HEK293 (cell line): ENCODE measurements at regions not wholly inside any gene's neighbourhood (a gene's known extent, or its start where the extent isn't known, plus 50 kb on each side); places are given as distances from the start of the nearest gene placed in this dataset.
"Not testable (repeated sequence)": the region's sequence is repeated elsewhere in the genome, so short reads cannot be mapped to it uniquely, and the experiment has no call there.

ENCODE experiments used
- CTCF ChIA-PET: fragments of 350-600 bp; formaldehyde crosslinking; extraction: SDS; loops from one replicate; lab custom pipeline; 2021; ENCODE audit warnings: antibody characterized with exemption; lab: Yijun Ruan, JAX
- POLR2A ChIA-PET: fragments of 300-600 bp; formaldehyde crosslinking; extraction: SDS; loops from one replicate; lab custom pipeline; 2020; ENCODE audit warnings: antibody characterized with exemption, inconsistent platforms; lab: Yijun Ruan, JAX
- H3K27ac ChIP-seq: fragments of 200-500 bp; sonication (Bioruptor generic); 2 replicates; pipeline ENCODE4 v1.5.1; 2014; ENCODE audit warnings: low read depth, low read length, control low read depth, inconsistent platforms; ENCODE audit errors: extremely low read depth
- H3K36me3 ChIP-seq, 2 experiments: fragments of 200-500 bp in 1 of 2; sonication (Bioruptor generic) in 1 of 2; 1 replicate in 1 of 2; 2 replicates in 1 of 2; pipeline ENCODE4 v1.5.1; 2014 to 2017; ENCODE audit warnings: inconsistent platforms in 2 of 2, low read length in 2 of 2; ENCODE audit not compliant: control insufficient read depth in 2 of 2, insufficient read depth in 1 of 2
- H3K4me1 ChIP-seq: fragments of 200-500 bp; sonication (Bioruptor generic); 2 replicates; pipeline ENCODE4 v1.5.1; 2014; ENCODE audit warnings: mild to moderate bottlenecking, low read length, inconsistent platforms; ENCODE audit not compliant: control insufficient read depth, insufficient read depth
- H3K4me3 ChIP-seq: 2 replicates; pipeline ENCODE4 v1.5.1; 2011; ENCODE audit warnings: low read depth, mild to moderate bottlenecking, control low read depth, low read length, moderate library complexity
- H3K9me3 ChIP-seq: fragments of 200-500 bp; sonication (Bioruptor generic); 2 replicates; pipeline ENCODE4 v1.5.1; 2014; ENCODE audit warnings: low read depth, low read length, inconsistent platforms; ENCODE audit not compliant: control insufficient read depth, insufficient read depth
- GLI2 ChIP-seq: fragments of 450-650 bp; formaldehyde crosslinking; IDR thresholded peaks from 2 replicates; pipeline ENCODE4; 2017; ENCODE audit warnings: missing biosample characterization, missing genetic modification characterization, low read depth, borderline replicate concordance
- KLF8 ChIP-seq: fragments of 450-650 bp; formaldehyde crosslinking; IDR thresholded peaks from 2 replicates; pipeline ENCODE4 v1.5.1; 2016; ENCODE audit warnings: missing biosample characterization, missing genetic modification characterization
- RBAK ChIP-seq: fragments of 450-650 bp; formaldehyde crosslinking; IDR thresholded peaks from 2 replicates; pipeline ENCODE4 v1.5.1; 2016; ENCODE audit warnings: missing biosample characterization, missing genetic modification characterization
- REPIN1 ChIP-seq: fragments of 450-650 bp; formaldehyde crosslinking; IDR thresholded peaks from 2 replicates; pipeline ENCODE4 v1.5.1; 2017; ENCODE audit warnings: missing biosample characterization, missing genetic modification characterization, low read depth
- SETDB1 ChIP-seq: IDR thresholded peaks from one replicate; pipeline ENCODE4 v1.6.1; 2017; ENCODE audit warnings: mild to moderate bottlenecking, low read length, moderate library complexity, mixed read lengths; ENCODE audit not compliant: insufficient read length
- SP2 ChIP-seq: fragments of 450-650 bp; formaldehyde crosslinking; IDR thresholded peaks from 2 replicates; pipeline ENCODE4 v1.5.1; 2016; ENCODE audit warnings: missing biosample characterization, missing genetic modification characterization
- SP7 ChIP-seq: fragments of 450-650 bp; formaldehyde crosslinking; IDR thresholded peaks from 2 replicates; pipeline ENCODE4 v1.5.1; 2016; ENCODE audit warnings: missing biosample characterization, missing genetic modification characterization
- ZBTB21 ChIP-seq: fragments of 450-650 bp; formaldehyde crosslinking; IDR thresholded peaks from 2 replicates; pipeline ENCODE4 v1.5.1; 2017; ENCODE audit warnings: missing biosample characterization, missing genetic modification characterization
- ZBTB49 ChIP-seq: fragments of 450-650 bp; formaldehyde crosslinking; IDR thresholded peaks from 2 replicates; pipeline ENCODE4 v1.5.1; 2016; ENCODE audit warnings: missing biosample characterization, missing genetic modification characterization, low read depth
- ZFHX2 ChIP-seq: fragments of 450-650 bp; formaldehyde crosslinking; conservative IDR thresholded peaks from 2 replicates; pipeline ENCODE4 v1.5.1; 2016; ENCODE audit warnings: missing biosample characterization, missing genetic modification characterization
- ZNF18 ChIP-seq: fragments of 450-650 bp; formaldehyde crosslinking; IDR thresholded peaks from 2 replicates; pipeline ENCODE4 v1.5.1; 2016; ENCODE audit warnings: missing biosample characterization, missing genetic modification characterization
- ZNF280C ChIP-seq: fragments of 450-650 bp; formaldehyde crosslinking; IDR thresholded peaks from 2 replicates; pipeline ENCODE4 v1.5.1; 2016; ENCODE audit warnings: missing biosample characterization, missing genetic modification characterization
- ZNF311 ChIP-seq: fragments of 450-650 bp; formaldehyde crosslinking; IDR thresholded peaks from 2 replicates; pipeline ENCODE4 v1.5.1; 2017; ENCODE audit warnings: missing biosample characterization, missing genetic modification characterization, borderline replicate concordance
- ZNF473 ChIP-seq: fragments of 450-650 bp; formaldehyde crosslinking; IDR thresholded peaks from 2 replicates; pipeline ENCODE4 v1.5.1; 2017; ENCODE audit warnings: missing biosample characterization, missing genetic modification characterization
- ZNF658 ChIP-seq: fragments of 450-650 bp; formaldehyde crosslinking; IDR thresholded peaks from 2 replicates; pipeline ENCODE4; 2016; ENCODE audit warnings: missing biosample characterization, missing genetic modification characterization
- ZNF692 ChIP-seq: fragments of 450-650 bp; formaldehyde crosslinking; IDR thresholded peaks from 2 replicates; pipeline ENCODE4 v1.5.1; 2016; ENCODE audit warnings: missing biosample characterization, missing genetic modification characterization

GRCh38 chr9:81421090-81421489 lies 268.3 kb downstream of the TLE1 start:
- POLR2A ChIA-PET, H3K9me3 ChIP-seq, H3K4me1 ChIP-seq, H3K27ac ChIP-seq, H3K4me3 ChIP-seq, H3K36me3 ChIP-seq, CTCF ChIA-PET: not testable (repeated sequence)

GRCh38 chr9:81420024-81420423 lies 269.3 kb downstream of the TLE1 start:
- ChIA-PET CTCF (no interaction called here), POLR2A (no interaction called here)
- Histone ChIP-seq H3K36me3 (no peaks in the 10 kb centered on the region), H3K27ac (no peak overlapping the region), H3K9me3 (no peaks in the 10 kb centered on the region), H3K4me3 (no peak overlapping the region), H3K4me1 (no peaks in the 10 kb centered on the region)
- no peak for TF ChIP-seq SP7 (tag by site-specific recombination)
- TF ChIP-seq SETDB1, result peak; percentile 33
- no peak for TF ChIP-seq SP2 (tag by site-specific recombination)

GRCh38 chr9:81417941-81418340 lies 271.4 kb downstream of the TLE1 start:
- no peak overlapping the region for H3K4me3 ChIP-seq
- ChIA-PET POLR2A (no interaction called here), CTCF (no interaction called here)
- H3K4me1 ChIP-seq, result no peaks in the 10 kb centered on the region
- H3K27ac ChIP-seq, result no peak overlapping the region
- no peaks in the 10 kb centered on the region for H3K36me3 ChIP-seq
- TF ChIP-seq ZNF18 (tag by site-specific recombination) (no peak), ZNF692 (tag by site-specific recombination) (no peak), REPIN1 (tag by site-specific recombination) (no peak), ZNF473 (tag by site-specific recombination) (no peak), ZBTB21 (tag by site-specific recombination) (no peak), ZNF311 (tag by site-specific recombination) (no peak), GLI2 (tag by site-specific recombination) (no peak), RBAK (tag by site-specific recombination) (no peak), ZFHX2 (tag by site-specific recombination) (no peak), ZBTB49 (tag by site-specific recombination) (no peak), ZNF280C (tag by site-specific recombination) (no peak), ZNF658 (tag by site-specific recombination) (no peak), KLF8 (tag by site-specific recombination) (no peak), SETDB1 (no peak)
- no peaks in the 10 kb centered on the region for H3K9me3 ChIP-seq
